ENCODE measurements at regions not wholly inside any gene's neighbourhood (a gene's known extent, or its start where the extent isn't known, plus 50 kb on each side); places are given as distances from the start of the nearest gene placed in this dataset.
A peak's percentile ranks its signal among the peaks of the same experiment; 100 is the strongest.

- no peak for DNase-seq
- WGBS (ENCODE audit: low lambda C conversion rate): 70% methylated on average over 6 of the region's 6 CpGs
- H3K4me2 ChIP-seq: no peak overlapping the region
- CTCF ChIA-PET: no interaction called here
- H3K4me1 ChIP-seq (ENCODE audit: control insufficient read depth in 1 of 2, insufficient read depth in 2 of 2, low read depth in 1 of 2, low read length in 1 of 2): peaks cover 0 to 36% of the 10 kb centered on the region in 2 experiments; a peak in 2 of 4 replicates
- no peak overlapping the region for H3K4me3 ChIP-seq (ENCODE audit: low read depth in 2 of 2, low read length in 1 of 2)
- no peaks in the 10 kb centered on the region for H3K9me2 ChIP-seq
- no peaks in the 10 kb centered on the region for H4K20me1 ChIP-seq (ENCODE audit: insufficient read depth)
- no peaks in the 10 kb centered on the region for H3K9me3 ChIP-seq
- no peak overlapping the region for H2AFZ ChIP-seq (ENCODE audit: low read depth)
- H3K36me3 ChIP-seq (replicated peaks in 1 of 2; ENCODE audit: control insufficient read depth in 1 of 2, insufficient read depth in 2 of 2, low read length in 1 of 2): no peaks in the 10 kb centered on the region
- no peaks in the 10 kb centered on the region for H3K27me3 ChIP-seq (ENCODE audit: insufficient read depth)
- peak overlapping the region in 1 of 2 experiments; percentile 82; a peak in 2 of 4 replicates for H3K27ac ChIP-seq (ENCODE audit: low read depth in 2 of 2, low read length in 1 of 2)
- no peak overlapping the region for H3K9ac ChIP-seq
- H3F3A ChIP-seq (replicated peaks; ENCODE audit: insufficient read depth): no peaks in the 10 kb centered on the region
- POLR2A ChIA-PET: no interaction called here
- TF ChIP-seq, protein P1, sequence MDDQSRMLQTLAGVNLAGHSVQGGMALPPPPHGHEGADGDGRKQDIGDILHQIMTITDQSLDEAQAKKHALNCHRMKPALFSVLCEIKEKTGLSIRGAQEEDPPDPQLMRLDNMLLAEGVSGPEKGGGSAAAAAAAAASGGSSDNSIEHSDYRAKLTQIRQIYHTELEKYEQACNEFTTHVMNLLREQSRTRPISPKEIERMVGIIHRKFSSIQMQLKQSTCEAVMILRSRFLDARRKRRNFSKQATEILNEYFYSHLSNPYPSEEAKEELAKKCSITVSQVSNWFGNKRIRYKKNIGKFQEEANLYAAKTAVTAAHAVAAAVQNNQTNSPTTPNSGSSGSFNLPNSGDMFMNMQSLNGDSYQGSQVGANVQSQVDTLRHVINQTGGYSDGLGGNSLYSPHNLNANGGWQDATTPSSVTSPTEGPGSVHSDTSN (IDR thresholded peaks at IDR 0.05): no peak
- TF ChIP-seq TEAD4 (IDR thresholded peaks at IDR 0.05; ENCODE audit: borderline replicate concordance, insufficient read depth): no peak
- no peak for TF ChIP-seq GATA2 (CRISPR knock-in tag; IDR thresholded peaks at IDR 0.05)
- no peak for TF ChIP-seq POLR2AphosphoS5 (IDR thresholded peaks at IDR 0.05; ENCODE audit: low read depth, low read length)
- H3K79me2 ChIP-seq (ENCODE audit: insufficient read depth): no peaks in the 10 kb centered on the region
Measured at GRCh38 chr2:128420131-128420530, 101.5 kb upstream of the HS6ST1 start.

DNA sequence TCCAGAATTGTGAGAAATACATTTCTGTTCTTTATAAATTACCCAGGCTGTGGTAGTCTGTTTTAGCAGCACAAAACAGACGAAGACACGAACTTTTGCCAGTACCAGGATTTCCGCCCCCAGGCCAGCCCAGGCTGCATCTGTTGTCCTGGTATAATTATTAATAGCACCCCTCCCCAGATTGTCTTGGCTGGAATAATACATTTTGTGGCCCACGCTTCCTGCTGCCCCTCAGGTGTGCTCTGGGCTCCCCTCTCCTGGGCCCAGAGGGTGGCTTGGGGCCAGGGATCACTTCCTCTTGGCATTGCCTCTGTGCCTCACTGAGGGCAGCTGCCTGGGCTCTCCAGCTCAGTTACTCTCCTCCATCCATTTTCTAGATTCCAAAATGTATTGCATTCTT lies 102.1 kb upstream of the HS6ST1 start:
- Histone ChIP-seq H3K27ac (ENCODE audit: low read depth in 2 of 2, low read length in 1 of 2) (peak overlapping the region in 1 of 2 experiments; percentile 82; a peak in 2 of 4 replicates), H3K36me3 (replicated peaks in 1 of 2; ENCODE audit: control insufficient read depth in 1 of 2, insufficient read depth in 2 of 2, low read length in 1 of 2) (no peaks in the 10 kb centered on the region), H3K9me2 (no peaks in the 10 kb centered on the region), H4K20me1 (ENCODE audit: insufficient read depth) (no peaks in the 10 kb centered on the region), H3K4me3 (ENCODE audit: low read depth in 2 of 2, low read length in 1 of 2) (no peak overlapping the region), H3K4me1 (ENCODE audit: control insufficient read depth in 1 of 2, insufficient read depth in 2 of 2, low read depth in 1 of 2, low read length in 1 of 2) (peaks cover 0 to 43% of the 10 kb centered on the region in 2 experiments; a peak in 2 of 4 replicates), H2AFZ (ENCODE audit: low read depth) (no peak overlapping the region), H3K27me3 (ENCODE audit: insufficient read depth) (no peaks in the 10 kb centered on the region), H3F3A (replicated peaks; ENCODE audit: insufficient read depth) (no peaks in the 10 kb centered on the region), H3K79me2 (ENCODE audit: insufficient read depth) (no peaks in the 10 kb centered on the region), H3K4me2 (no peak overlapping the region), H3K9me3 (no peaks in the 10 kb centered on the region), H3K9ac (no peak overlapping the region)
- TF ChIP-seq RCOR1 (IDR thresholded peaks at IDR 0.05; ENCODE audit: low read length): peak; percentile 40; the same call in 1 of the 2 replicates
- peak in 1 of 2 experiments; percentile 81; a peak in 2 of 4 replicates for TF ChIP-seq EP300 (IDR thresholded peaks at IDR 0.05; ENCODE audit: borderline replicate concordance in 1 of 2, low read depth in 1 of 2, low read length in 1 of 2)
- no peak for TF ChIP-seq GABPA (IDR thresholded peaks at IDR 0.05; ENCODE audit: low read depth)
- ChIA-PET POLR2A (no interaction called here), CTCF (no interaction called here)
- peak; percentile 57 for DNase-seq
- WGBS (ENCODE audit: low lambda C conversion rate): 42% methylated on average over 3 of the region's 4 CpGs

- no peak overlapping the region for H3K9ac ChIP-seq
- DNase-seq: no peak
- no peaks in the 10 kb centered on the region for H3K9me3 ChIP-seq
- peak overlapping the region in 1 of 2 experiments; percentile 82; a peak in 1 of 4 replicates for H3K27ac ChIP-seq (ENCODE audit: low read depth in 2 of 2, low read length in 1 of 2)
- no peaks in the 10 kb centered on the region for H3K27me3 ChIP-seq (ENCODE audit: insufficient read depth)
- H3K4me3 ChIP-seq (ENCODE audit: low read depth in 2 of 2, low read length in 1 of 2): no peak overlapping the region
- H2AFZ ChIP-seq (ENCODE audit: low read depth): no peak overlapping the region
- H3K36me3 ChIP-seq (replicated peaks in 1 of 2; ENCODE audit: control insufficient read depth in 1 of 2, insufficient read depth in 2 of 2, low read length in 1 of 2): no peaks in the 10 kb centered on the region
- no peak overlapping the region for H3K4me2 ChIP-seq
- no peaks in the 10 kb centered on the region for H3F3A ChIP-seq (replicated peaks; ENCODE audit: insufficient read depth)
- no peaks in the 10 kb centered on the region for H3K9me2 ChIP-seq
- peaks cover 0 to 46% of the 10 kb centered on the region in 2 experiments; a peak in 2 of 4 replicates for H3K4me1 ChIP-seq (ENCODE audit: control insufficient read depth in 1 of 2, insufficient read depth in 2 of 2, low read depth in 1 of 2, low read length in 1 of 2)
- no peaks in the 10 kb centered on the region for H4K20me1 ChIP-seq (ENCODE audit: insufficient read depth)
- POLR2A ChIA-PET: no interaction called here
- CTCF ChIA-PET: interaction anchor here (0.7 kb wide), 1 partner anchor 100 kb away, joined by 3 read pairs; no protein-coding TSS in a partner anchor
- H3K79me2 ChIP-seq (ENCODE audit: insufficient read depth): no peaks in the 10 kb centered on the region
- WGBS (ENCODE audit: low lambda C conversion rate): 57% methylated on average over 9 of the region's 9 CpGs
- TF ChIP-seq SIN3A (IDR thresholded peaks at IDR 0.05; ENCODE audit: borderline replicate concordance, low read depth, low read length) (no peak), MXI1 (IDR thresholded peaks at IDR 0.05; ENCODE audit: low read depth, low read length) (no peak), TCF12 (IDR thresholded peaks at IDR 0.05) (no peak), REST (IDR thresholded peaks at IDR 0.05; ENCODE audit: low read depth, low read length) (no peak), TEAD4 (IDR thresholded peaks at IDR 0.05; ENCODE audit: borderline replicate concordance, insufficient read depth) (no peak), RXRA (IDR thresholded peaks at IDR 0.05; ENCODE audit: borderline replicate concordance, low read depth) (no peak), YY1 (IDR thresholded peaks at IDR 0.05; ENCODE audit: low read depth) (no peak), EP300 (IDR thresholded peaks at IDR 0.05; ENCODE audit: borderline replicate concordance in 1 of 2, low read depth in 1 of 2, low read length in 1 of 2) (no peak), TAF1 (IDR thresholded peaks at IDR 0.05; ENCODE audit: borderline replicate concordance, low read depth, low read length) (no peak), GATA2 (CRISPR knock-in tag; IDR thresholded peaks at IDR 0.05) (no peak), EZH2phosphoT487 (IDR thresholded peaks at IDR 0.05; ENCODE audit: borderline replicate concordance, low read depth) (no peak)
- TF ChIP-seq, protein P2, sequence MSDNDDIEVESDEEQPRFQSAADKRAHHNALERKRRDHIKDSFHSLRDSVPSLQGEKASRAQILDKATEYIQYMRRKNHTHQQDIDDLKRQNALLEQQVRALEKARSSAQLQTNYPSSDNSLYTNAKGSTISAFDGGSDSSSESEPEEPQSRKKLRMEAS (IDR thresholded peaks at IDR 0.05; ENCODE audit: low read depth): no peak
- TF ChIP-seq, protein P1 (IDR thresholded peaks at IDR 0.05): no peak
Measured at GRCh38 chr2:128421286-128421685, 102.6 kb upstream of the HS6ST1 start.

Measured in SK-N-SH (cell line).